HCT116 (cell line): ENCODE measurements at regions not wholly inside any gene's neighbourhood (a gene's known extent, or its start where the extent isn't known, plus 50 kb on each side); places are given as distances from the start of the nearest gene placed in this dataset.

Experiments used
- CTCF ChIP-seq, 3 experiments: fragments of 200-600 bp in 1 of 3; sonication (generic) in 1 of 3; IDR thresholded peaks in 2 of 3; conservative IDR thresholded peaks in 1 of 3; 2 replicates each; pipeline ENCODE4 v1.5.1; 2012 to 2017; ENCODE audit warnings: low read depth in 2 of 3, low read length in 2 of 3, antibody characterized with exemption in 1 of 3, borderline replicate concordance in 1 of 3, control low read depth in 1 of 3, mild to moderate bottlenecking in 1 of 3, mixed read lengths in 1 of 3, mixed run types in 1 of 3, moderate library complexity in 1 of 3; ENCODE audit not compliant: insufficient read depth in 1 of 3
- EGR1 ChIP-seq: IDR thresholded peaks from 2 replicates; pipeline ENCODE4 v1.6.1; 2012; ENCODE audit warnings: low read depth
- ELF1 ChIP-seq: IDR thresholded peaks from 2 replicates; pipeline ENCODE4 v1.6.1; 2012; ENCODE audit warnings: low read depth, borderline replicate concordance
- EZH2 ChIP-seq: fragments of 200-600 bp; sonication (generic); IDR thresholded peaks from 2 replicates; pipeline ENCODE4 v1.6.1; 2017; ENCODE audit warnings: antibody characterized with exemption, mixed run types
- POLR2A ChIP-seq: IDR thresholded peaks from 2 replicates; pipeline ENCODE4 v1.7.0; 2011; ENCODE audit warnings: borderline replicate concordance; ENCODE audit not compliant: insufficient read depth, insufficient read length; ENCODE audit errors: extremely low read depth
- POLR2AphosphoS5 ChIP-seq: IDR thresholded peaks from 2 replicates; pipeline ENCODE4 v1.6.1; 2011; ENCODE audit warnings: mild to moderate bottlenecking, low read depth, low read length, moderate library complexity
- RAD21 ChIP-seq: IDR thresholded peaks from 2 replicates; pipeline ENCODE4 v1.6.1; 2012; ENCODE audit warnings: low read depth, mild to moderate bottlenecking
- REST ChIP-seq: IDR thresholded peaks from 2 replicates; pipeline ENCODE4 v1.6.1; 2012; ENCODE audit warnings: low read depth
- SIN3A ChIP-seq: IDR thresholded peaks from 2 replicates; pipeline ENCODE4 v1.6.1; 2012; ENCODE audit warnings: low read depth
- SP1 ChIP-seq: IDR thresholded peaks from 2 replicates; pipeline ENCODE4 v1.6.1; 2012; ENCODE audit warnings: low read depth
- TCF7L2 ChIP-seq: IDR thresholded peaks from 2 replicates; pipeline ENCODE4 v1.7.0; 2011; ENCODE audit warnings: borderline replicate concordance, inconsistent platforms; ENCODE audit not compliant: insufficient read depth, insufficient read length; ENCODE audit errors: extremely low read depth

- TF ChIP-seq CTCF (IDR thresholded peaks at IDR 0.05 in 2 of 3, conservative IDR thresholded peaks at IDR 0.05 in 1 of 3; ENCODE audit: borderline replicate concordance in 1 of 3, insufficient read depth in 1 of 3, low read depth in 2 of 3, low read length in 2 of 3) (no peak), POLR2AphosphoS5 (no peak), EZH2 (no peak), RAD21 (no peak), TCF7L2 (no peak), SP1 (no peak), EGR1 (no peak), SIN3A (no peak), ELF1 (no peak), REST (no peak), POLR2A (no peak)
Observed at GRCh38 chr6:104227508-104227907, 632.2 kb downstream of the HACE1 start.
